BJ (cell line): ENCODE measurements at regions not wholly inside any gene's neighbourhood (a gene's known extent, or its start where the extent isn't known, plus 50 kb on each side); places are given as distances from the start of the nearest gene placed in this dataset.

Experiments
- CTCF ChIA-PET: fragments of 350-600 bp; formaldehyde crosslinking; extraction: SDS; loops from one replicate; lab custom pipeline; 2021; ENCODE audit warnings: antibody characterized with exemption, inconsistent platforms; lab: Yijun Ruan, JAX
- POLR2A ChIA-PET: fragments of 300-600 bp; sonication (Branson Sonifier 250); formaldehyde crosslinking; extraction: SDS; loops from one replicate; lab custom pipeline; 2021; ENCODE audit warnings: antibody characterized with exemption; lab: Charles Lee
- DNase-seq: peaks from one replicate; pipeline ENCODE4 v3.0.0-alpha.2; 2011; ENCODE audit warnings: low read depth
- H3K27me3 ChIP-seq: 2 replicates; pipeline ENCODE4 v1.6.0; 2011; ENCODE audit warnings: low read length; ENCODE audit not compliant: control insufficient read depth, insufficient read depth
- H3K36me3 ChIP-seq: 2 replicates; pipeline ENCODE4 v1.5.1; 2011; ENCODE audit warnings: low read length; ENCODE audit not compliant: control insufficient read depth, insufficient read depth
- H3K4me3 ChIP-seq: 2 replicates; pipeline ENCODE4 v1.5.1; 2011; ENCODE audit warnings: low read depth, mild to moderate bottlenecking, control low read depth, low read length
- CTCF ChIP-seq: IDR thresholded peaks from 2 replicates; pipeline ENCODE4 v1.5.1; 2011; ENCODE audit warnings: low read depth, mild to moderate bottlenecking, control low read depth, inconsistent platforms, low read length, moderate library complexity; ENCODE audit not compliant: insufficient read depth

- DNase-seq: no peak
- Histone ChIP-seq H3K36me3 (no peaks in the 10 kb centered on the region), H3K27me3 (no peaks in the 10 kb centered on the region), H3K4me3 (no peak overlapping the region)
- no peak for TF ChIP-seq CTCF
- ChIA-PET CTCF (no interaction called here), POLR2A (no interaction called here)
Observed at GRCh38 chr4:11685481-11685880, 256.8 kb upstream of the HS3ST1 start.

GRCh38 chr4:11675051-11675800 lies 246.5 kb upstream of the HS3ST1 start:
- Histone ChIP-seq H3K36me3 (no peaks in the 10 kb centered on the region), H3K27me3 (no peaks in the 10 kb centered on the region), H3K4me3 (no peak overlapping the region)
- ChIA-PET CTCF (no interaction called here), POLR2A (no interaction called here)
- no peak for DNase-seq
- TF ChIP-seq CTCF: no peak

GRCh38 chr4:11670304-11670703 lies 241.6 kb upstream of the HS3ST1 start:
- Histone ChIP-seq H3K27me3 (no peaks in the 10 kb centered on the region), H3K36me3 (no peaks in the 10 kb centered on the region), H3K4me3 (no peak overlapping the region)
- POLR2A ChIA-PET: no interaction called here
- TF ChIP-seq CTCF: no peak
- CTCF ChIA-PET: no interaction called here
- no peak for DNase-seq

- Histone ChIP-seq H3K27me3 (no peaks in the 10 kb centered on the region), H3K4me3 (no peak overlapping the region), H3K36me3 (no peaks in the 10 kb centered on the region)
- ChIA-PET CTCF (interaction anchor here (0.6 kb wide), 1 partner anchor 962 kb away, joined by 3 read pairs; no protein-coding TSS in a partner anchor), POLR2A (no interaction called here)
- no peak for DNase-seq
- TF ChIP-seq CTCF: no peak
Observed at GRCh38 chr4:11669156-11669555, 240.5 kb upstream of the HS3ST1 start.

GRCh38 chr4:11663114-11663513 lies 234.4 kb upstream of the HS3ST1 start:
- Histone ChIP-seq H3K36me3 (no peaks in the 10 kb centered on the region), H3K4me3 (no peak overlapping the region), H3K27me3 (no peaks in the 10 kb centered on the region)
- POLR2A ChIA-PET: no interaction called here
- DNase-seq: no peak
- TF ChIP-seq CTCF: no peak
- CTCF ChIA-PET: no interaction called here
